GM12875 (cell line): ENCODE measurements at regions not wholly inside any gene's neighbourhood (a gene's known extent, or its start where the extent isn't known, plus 50 kb on each side); places are given as distances from the start of the nearest gene placed in this dataset.

ENCODE experiments used
- H3K4me3 ChIP-seq: one replicate; pipeline ENCODE4 v1.5.1; 2011; ENCODE audit warnings: low read depth, low read length, control low read depth
- CTCF ChIP-seq: IDR thresholded peaks from 2 replicates; pipeline ENCODE4 v1.5.1; 2011; ENCODE audit warnings: low read depth, mild to moderate bottlenecking, control low read depth, inconsistent platforms, low read length, moderate library complexity, borderline replicate concordance; ENCODE audit not compliant: insufficient read depth

- H3K4me3 ChIP-seq = no peak overlapping the region
- no peak for TF ChIP-seq CTCF
Observed at GRCh38 chr2:41375901-41376300, 671.9 kb upstream of the PKDCC start.

- TF ChIP-seq CTCF = no peak
- H3K4me3 ChIP-seq = no peak overlapping the region
Observed at GRCh38 chr2:41377837-41378236, 670.0 kb upstream of the PKDCC start.

DNA sequence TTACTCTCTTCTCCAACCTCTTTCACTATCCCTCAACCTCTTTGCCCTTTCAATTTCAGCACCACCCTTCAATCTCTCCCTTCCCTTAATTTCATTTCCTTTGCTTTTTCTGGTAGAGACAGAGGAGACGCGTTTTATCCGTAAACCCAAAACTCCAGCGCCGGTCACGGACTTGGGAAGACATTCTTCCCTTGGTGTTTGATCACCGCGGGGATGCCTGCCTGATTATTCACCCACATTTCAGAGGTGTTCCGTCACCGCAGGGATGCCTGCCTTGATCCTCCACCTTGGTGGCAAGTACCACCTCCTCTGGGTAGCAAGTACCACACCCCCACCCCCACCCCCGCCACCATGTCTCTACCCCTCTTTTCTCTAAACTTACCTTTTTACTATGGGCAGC is 669.4 kb upstream of the PKDCC start:
- TF ChIP-seq CTCF = no peak

DNA sequence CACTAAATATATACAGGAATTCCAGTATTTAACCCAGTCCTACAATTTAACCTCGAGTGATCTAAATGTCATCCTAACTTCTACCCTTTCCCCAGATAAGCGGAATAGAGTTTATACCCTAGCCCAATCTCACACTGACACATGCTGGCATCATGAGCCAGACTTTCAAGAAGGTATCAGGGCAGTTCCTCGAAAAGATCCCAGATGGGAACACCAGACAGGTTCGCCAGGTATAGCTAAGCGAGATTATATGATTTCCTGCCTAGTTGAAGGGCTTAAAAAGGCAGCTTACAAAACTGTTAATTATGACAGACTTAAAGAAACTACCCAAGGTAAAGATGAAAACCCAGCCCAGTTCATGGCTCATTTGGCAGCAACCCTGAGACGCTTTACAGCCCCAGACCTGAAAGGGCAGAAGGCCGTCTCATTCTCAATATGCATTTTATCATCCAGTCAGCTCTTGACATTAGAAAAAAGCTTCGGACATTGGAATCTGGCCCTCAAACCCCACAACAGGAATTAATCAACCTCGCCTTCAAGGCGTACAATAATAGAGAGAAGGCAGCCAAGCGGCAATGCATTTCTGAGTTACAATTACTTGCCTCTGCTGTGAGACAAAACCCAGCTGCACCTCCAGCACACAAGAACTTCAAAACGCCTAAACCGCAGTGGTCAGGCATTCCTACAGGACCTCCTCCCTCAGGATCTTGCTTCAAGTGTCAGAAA is 668.2 kb upstream of the PKDCC start:
- TF ChIP-seq CTCF = no peak
- H3K4me3 ChIP-seq = no peak overlapping the region

More for the DNA sequence above, 669.4 kb upstream of the PKDCC start:
- no peak overlapping the region for H3K4me3 ChIP-seq

- TF ChIP-seq CTCF = no peak
- no peak overlapping the region for H3K4me3 ChIP-seq
Observed at GRCh38 chr2:41381701-41382100, 666.1 kb upstream of the PKDCC start.

- no peak overlapping the region for H3K4me3 ChIP-seq
- TF ChIP-seq CTCF = no peak
Observed at GRCh38 chr2:41387519-41387918, 660.3 kb upstream of the PKDCC start.

GRCh38 chr2:41393621-41394020 is 654.2 kb upstream of the PKDCC start:
- no peak overlapping the region for H3K4me3 ChIP-seq
- no peak for TF ChIP-seq CTCF
